G401.6 (cell line): ENCODE measurements at regions not wholly inside any gene's neighbourhood (a gene's known extent, or its start where the extent isn't known, plus 50 kb on each side); places are given as distances from the start of the nearest gene placed in this dataset.

Experiments
- FAIRE-seq: peaks from 2 replicates; lab custom pipeline; 2012; peaks lifted over from hg19 to GRCh38; lab: Jason Lieb, UNC

DNA sequence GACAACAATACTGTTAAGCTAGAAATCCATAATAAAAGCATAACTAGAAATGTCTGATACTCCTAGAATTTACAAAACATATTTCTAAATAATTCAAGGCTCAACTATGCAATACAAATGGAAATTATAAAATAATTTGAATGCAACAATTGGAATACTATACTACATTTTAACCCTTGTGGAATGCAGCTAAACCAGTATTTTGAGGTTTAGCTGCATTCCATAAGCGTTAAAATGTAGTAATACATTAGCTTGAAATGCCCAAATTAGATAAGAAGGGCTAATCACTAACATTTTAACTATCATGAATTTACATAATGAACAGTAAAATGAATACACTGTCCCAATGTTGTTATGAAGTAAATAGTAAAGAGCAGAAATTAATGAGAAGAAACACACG is 617.2 kb upstream of the CHORDC1 start:
- no peak for FAIRE-seq

DNA sequence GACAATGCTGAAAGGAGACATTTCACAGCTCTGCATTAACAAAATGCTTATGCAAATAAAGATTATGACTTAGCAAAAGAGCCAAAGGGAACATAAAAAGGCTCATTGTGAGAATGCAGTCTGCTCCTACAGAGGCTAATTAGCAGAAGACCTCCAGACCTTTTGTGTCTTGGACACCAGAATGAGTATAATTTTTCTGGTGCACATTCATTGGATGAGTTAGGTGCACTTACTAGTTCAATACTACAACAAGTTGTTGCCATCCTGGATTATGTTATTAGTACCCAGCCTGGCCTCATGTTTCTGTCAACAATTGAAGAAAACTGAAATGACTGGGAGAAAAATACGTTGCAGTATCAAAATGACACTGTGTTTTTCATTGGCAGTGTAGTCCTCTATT is 613.2 kb upstream of the CHORDC1 start:
- no peak for FAIRE-seq

DNA sequence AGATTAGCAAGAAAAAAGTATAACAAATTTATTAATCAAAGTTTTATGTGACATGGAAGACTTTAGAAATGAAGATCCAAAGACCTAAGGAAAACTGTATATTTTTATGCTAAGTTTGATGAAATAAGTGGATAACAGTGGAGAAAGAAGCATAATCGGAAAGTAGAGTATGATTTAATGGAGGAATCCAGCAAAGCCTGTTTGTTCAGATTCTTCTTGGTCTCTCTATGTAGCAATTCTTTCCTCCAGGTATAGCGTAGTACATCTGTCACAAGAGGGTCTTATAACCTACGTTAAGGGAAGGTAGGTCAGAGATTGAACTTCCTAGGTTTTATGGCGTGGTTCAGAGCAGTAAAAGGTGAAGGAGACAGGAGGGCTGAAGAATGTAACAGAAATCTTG is 600.6 kb upstream of the CHORDC1 start:
- no peak for FAIRE-seq

DNA sequence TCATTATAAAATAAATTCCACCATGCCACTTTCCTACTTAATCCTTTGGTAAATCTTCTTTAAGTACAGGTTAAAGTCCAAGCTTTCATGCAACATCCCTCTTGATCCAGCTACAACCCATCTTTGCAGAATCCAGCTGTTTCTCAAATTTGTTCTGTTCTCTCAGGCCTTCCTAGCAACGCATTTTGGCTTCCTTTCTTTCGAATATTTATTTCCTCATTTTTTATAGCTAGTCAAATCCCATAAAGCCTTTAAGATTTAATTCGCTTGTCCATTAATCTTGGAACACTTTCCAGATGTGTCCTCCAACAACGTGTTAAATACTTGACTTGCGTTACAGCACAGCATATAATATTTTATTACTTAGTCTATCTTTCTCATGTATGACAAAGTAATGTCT is 600.1 kb upstream of the CHORDC1 start:
- FAIRE-seq: no peak

DNA sequence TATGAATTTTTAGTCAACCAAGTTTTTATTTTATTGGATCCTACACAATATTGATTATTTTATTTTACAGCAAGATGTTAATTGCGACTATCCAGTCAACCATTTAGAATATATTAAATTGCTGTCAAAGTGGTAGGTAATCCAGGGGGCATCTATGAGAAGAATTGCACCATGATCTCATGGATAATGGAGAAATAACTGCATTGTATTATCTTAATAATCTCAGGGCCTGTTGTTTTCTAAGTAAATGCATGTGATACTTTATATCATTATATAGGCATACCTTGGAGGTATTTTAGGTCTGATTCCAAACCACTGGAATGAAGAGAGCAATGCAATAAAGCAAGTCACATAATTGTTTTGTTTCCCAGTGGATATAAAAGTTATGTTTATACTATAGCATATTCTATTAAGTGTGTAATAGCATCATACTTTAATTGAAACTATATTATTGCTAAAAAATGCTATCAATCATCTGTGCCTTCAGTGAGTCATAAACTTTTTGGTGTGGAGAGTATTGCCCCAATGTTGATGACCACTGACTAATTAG is 595.4 kb upstream of the CHORDC1 start:
- no peak for FAIRE-seq

DNA sequence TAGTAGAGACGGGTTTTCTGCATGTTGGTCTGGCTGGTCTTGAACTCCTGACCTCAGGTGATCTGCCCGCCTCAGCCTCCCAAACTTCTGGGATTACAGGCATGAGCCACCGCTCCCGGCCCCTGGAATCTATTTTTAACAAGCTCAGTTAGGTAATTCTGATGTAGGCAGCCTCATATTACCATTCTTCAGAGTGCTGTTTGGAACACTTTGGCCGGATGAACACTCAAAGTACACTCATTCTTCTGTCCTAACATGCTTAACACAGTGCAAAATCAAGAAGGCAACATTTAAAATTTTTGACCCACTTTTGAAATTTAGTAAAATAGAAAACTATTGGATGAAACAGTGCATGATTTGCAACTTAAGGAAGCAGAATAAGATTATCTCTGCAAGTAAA is 586.7 kb upstream of the CHORDC1 start:
- no peak for FAIRE-seq

DNA sequence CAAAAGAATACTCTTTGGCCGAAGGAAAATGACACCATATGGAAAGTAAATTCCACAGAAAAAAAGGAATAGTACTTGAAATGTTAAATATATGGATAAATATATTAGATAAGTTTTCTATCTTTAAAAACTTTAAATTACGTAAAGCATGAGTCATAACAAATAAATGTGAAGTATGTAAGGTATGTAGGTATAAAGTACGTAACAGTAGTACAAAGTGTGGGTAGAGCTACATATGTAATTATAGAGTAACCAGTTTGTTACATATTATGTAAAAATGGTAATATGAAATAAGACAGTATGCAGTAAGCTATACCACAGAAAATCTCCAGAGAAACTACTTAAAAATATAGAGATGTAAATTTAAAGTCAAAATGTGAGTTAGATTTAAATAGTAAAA is 582.3 kb upstream of the CHORDC1 start:
- no peak for FAIRE-seq

DNA sequence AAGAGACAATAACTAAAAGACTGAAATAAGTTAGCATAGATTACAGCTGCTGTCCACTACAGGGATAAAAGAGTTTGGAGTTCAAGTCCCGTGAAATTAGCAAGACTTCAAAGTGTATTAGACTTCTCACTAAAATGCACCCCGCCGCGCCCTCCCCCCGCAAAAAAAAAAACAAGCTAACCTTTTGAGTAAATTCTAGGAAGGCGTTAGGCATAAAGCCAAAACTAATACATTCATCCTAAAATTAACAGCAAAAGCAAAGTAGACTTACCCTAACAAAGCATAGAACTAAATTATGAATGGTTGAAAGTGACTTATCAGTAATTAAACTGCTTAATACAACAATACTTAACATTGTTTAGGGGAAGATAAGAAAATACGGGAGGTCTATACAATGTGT is 581.0 kb upstream of the CHORDC1 start:
- FAIRE-seq: no peak

DNA sequence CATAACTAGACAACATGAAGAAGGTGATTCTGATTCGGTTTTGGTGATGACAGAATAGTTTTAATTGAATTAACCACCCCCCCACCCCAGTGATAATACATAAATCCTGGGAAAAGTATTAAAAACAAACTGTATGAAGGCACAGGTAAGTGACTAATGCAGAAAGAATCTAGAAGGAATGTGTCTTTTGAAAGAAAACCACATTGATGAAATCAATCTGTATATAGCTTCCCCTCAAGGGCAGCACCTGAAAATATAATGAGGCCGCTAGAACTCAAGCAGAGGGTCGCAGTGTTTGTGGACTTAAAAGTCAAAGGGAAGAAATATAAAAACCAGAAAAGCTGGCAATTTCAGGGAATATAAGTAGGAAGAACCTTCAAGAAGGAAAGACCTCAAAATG is 580.5 kb upstream of the CHORDC1 start:
- FAIRE-seq: no peak

DNA sequence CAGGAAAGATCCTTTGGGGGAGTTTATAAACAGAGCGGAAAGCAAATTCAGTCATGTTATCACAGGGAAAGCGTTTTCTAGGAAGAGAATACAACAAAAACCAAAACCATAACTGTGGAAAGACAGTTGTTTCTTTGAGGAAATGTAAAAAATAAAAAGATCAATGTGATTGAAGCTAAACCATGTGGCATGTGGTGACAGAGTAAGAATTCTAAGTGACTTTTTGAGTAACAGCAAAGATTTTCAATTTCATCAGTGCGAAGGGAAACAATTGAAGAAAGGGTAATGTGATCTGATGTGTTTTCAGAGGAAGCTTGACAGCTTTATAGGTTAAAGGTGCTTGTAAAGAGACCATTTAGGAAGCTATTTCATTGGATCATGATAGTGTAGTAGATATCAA is 575.9 kb upstream of the CHORDC1 start:
- FAIRE-seq: no peak

DNA sequence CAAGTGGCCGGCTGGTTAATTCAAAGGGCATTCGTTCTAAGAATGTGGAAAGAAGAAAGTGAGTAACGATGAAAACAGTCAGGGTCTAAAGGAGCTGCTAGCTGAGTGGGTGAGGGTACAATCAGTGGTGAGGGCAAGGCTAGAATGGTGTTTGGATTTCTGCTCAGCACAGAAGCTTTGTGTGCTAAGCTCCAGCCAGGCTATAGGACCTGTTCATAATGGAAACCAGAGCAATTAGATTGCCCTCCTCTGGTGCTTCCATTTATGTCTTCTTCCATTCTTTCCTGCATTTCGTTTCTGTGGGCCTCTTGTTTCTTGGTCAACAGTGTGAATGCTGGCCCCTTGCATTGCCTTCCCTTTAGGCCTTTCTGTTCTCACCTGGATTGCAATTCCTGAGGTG is 572.9 kb upstream of the CHORDC1 start:
- no peak for FAIRE-seq

DNA sequence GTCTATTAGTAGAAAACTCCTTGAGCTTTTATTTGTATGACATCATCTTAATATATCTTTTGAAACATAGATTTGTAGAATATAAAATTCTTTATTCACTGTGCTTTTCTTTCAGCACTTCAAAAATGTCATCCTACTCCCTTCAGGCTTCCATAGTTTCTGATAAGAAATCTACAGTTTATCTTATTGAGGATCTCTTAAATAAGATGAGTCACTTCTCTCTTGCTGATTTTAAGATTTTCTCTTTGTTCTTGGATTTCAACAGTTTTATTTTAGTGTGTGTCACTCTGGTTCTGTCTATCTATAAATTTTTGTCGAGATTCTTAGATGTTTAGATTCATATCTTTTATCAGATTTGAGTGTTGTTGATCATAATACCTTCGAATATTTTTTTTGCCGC is 566.1 kb upstream of the CHORDC1 start:
- no peak for FAIRE-seq

DNA sequence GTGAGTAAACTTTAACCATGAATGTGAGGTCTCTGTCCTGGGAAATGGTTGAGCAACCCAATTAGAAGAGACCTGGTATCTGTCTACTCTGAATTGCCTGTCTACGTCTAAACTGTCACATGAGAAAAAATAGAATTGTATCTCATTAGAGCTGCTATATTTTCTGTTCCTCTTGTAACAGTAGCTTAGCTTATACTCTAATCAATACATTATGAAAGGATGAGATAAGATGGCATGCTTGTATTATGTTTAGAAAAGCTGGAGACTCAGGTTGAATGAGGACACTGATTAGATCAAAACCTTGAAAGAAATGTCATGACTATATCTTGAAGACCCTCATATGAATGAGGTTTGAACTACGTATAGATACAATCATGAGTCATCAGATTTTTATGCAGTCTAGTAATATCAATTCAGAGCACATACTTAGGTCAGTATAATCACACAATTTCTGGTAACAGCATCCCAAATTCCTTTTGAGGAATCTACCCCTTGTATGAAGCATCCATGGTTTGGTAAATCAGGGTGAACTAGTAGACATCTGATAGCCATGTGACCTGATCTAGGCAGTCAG is 561.5 kb upstream of the CHORDC1 start:
- FAIRE-seq: no peak

DNA sequence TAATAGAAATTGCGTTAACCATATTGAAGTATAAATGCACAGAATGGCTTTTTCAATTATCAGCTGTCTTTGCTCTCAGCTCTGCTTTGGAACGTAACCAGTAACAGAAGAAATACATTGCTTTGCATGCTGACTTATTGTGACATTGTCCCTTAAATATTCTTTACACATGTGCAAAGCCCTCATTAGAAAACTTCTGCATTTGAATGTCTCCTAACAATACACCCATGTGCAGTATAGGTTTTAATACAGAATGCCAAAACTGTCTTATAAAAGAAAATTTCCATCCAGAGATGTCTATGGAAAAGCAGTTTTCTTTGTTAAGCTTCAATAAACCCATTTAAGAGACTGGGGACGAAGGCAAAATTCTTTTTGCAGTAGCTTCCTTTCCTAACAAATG is 560.3 kb upstream of the CHORDC1 start:
- FAIRE-seq: no peak

DNA sequence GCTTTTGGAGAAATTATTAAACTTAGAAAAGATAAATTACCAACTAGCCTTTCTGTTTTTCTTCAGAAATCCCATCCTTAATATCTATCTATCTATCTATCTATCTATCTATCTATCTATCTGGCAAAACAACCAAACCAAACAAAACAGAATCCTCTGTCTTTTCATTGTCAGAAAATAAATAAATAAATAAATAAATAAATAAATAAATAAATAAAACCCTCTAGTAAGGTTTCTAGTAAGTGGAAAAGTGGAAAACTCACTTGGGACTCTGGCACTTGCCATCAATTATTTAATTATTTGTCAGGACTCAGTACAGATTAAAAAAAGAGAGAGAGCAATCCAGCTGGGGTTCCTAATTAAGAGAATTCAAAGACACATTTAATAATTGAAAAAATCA is 556.2 kb upstream of the CHORDC1 start:
- FAIRE-seq: no peak

DNA sequence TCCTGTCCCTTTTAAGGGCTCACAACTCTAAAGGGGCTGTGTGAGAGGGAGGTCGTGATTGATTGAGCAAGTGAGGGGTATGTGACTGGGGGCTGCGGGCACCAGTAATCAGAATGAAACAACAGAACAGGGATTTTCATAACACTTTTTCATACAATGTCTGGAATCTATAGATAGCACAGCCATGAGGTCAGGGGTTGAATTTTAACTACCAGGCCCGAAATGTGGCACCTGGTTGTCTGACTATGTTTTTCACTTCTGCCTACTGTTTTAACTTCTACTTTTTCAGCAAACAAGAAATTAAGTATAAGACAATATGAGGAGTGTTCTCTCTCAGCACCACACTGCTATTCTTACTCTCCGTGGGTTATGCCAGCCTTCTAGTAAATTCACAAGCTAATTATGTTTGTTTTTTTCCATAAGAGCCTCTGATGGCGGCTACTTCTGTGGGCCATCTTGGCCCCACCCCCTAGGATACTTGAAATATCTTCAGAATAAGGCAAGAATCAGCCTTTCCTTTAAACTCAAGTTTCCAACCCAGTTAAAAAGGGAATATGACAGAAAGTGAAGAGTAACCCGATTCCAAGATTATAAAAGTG is 552.8 kb upstream of the CHORDC1 start:
- no peak for FAIRE-seq

DNA sequence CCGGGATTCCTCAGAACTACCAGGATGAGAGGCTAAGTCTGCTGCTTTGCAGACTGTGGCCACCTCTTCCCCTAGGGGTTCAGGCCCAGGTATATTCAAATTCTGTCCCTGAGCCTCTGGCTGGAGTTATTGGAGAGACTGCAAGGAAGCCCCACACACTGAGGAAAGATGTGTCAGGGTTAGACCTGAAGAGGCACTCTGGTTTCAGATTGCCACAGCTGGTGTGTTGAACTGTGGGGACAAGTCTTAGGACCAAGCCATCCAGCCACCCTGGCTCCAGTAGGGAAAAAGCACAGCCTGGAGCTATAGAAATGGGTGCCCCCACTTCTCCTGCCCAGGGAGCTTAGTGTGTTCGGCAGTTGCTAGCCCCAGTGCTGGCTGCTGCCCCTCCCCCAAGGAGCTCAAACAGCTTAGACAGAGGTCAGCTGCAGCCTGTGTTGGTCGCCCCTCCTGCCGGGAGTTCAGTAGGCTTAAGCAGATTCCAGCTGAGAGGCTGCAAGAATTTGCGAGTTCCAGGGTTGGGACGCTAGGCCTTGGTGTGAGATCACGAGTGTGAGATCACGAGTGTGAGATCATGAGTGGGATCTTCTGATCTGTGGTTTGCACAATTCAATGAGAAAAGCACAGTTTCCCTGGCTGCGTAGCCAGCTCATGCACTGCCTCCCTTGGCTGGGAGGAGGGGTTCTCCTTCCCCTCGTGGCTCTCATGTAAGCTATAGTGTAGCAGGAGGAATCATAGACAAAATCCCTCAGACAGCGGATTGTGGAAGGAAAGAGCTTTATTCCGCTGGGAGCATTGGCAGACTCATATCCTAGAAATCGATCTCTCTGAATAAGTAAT is 552.1 kb upstream of the CHORDC1 start:
- FAIRE-seq: no peak

DNA sequence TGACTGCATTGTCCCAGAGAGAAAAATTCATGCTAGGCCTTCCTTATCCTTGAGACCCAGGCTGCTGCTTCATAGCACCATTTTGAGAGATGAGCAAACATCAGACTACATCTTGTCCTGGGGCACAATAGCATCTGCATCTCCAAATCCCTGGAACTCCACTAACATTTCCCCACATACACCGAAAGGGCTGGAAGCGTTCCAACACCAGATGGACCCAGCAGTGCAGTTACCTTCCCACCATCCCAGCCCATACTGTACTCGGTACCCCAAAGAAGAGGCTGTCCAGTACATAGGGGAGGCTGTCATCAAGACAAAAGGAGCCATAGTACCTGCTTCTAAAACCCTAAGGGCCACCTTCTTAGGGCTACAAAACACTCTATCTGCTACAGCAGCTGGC is 547.2 kb upstream of the CHORDC1 start:
- no peak for FAIRE-seq

DNA sequence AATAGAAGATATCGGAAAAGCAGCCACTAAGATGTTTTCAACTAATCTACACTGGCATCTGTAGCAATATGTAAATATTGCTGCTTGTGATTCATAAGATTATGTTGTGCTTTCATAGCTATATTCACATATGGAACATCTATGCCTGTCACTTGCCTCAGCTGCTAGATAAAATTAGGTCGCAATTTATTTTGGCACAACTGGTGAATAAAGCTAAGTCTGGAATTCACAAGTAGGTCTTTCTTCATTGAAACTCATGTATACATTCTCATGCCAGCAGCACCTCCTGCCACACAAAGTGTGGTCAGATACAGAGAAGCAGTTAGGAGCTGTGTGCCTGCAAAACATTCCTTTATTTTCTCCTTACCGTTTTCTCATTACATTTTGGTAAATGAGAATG is 543.3 kb upstream of the CHORDC1 start:
- FAIRE-seq: no peak

DNA sequence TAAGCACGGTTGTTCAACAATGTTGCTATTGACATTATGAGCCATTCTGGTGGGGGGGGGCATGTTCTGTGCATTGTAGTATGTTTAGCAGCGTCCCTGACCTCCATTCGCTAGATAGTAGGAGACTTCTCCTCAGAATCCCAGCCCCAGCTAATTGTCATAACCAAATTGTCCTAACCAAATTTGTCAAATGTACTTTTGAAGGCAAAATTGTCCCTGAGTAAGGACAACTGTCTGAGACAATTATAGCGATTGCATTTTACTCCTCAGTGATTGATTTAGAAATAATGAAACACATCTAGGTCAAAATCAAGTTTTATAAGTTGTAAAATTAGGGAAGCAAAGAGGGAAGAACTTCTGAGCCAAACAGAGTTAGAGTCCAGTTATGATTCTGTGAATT is 541.8 kb upstream of the CHORDC1 start:
- no peak for FAIRE-seq

DNA sequence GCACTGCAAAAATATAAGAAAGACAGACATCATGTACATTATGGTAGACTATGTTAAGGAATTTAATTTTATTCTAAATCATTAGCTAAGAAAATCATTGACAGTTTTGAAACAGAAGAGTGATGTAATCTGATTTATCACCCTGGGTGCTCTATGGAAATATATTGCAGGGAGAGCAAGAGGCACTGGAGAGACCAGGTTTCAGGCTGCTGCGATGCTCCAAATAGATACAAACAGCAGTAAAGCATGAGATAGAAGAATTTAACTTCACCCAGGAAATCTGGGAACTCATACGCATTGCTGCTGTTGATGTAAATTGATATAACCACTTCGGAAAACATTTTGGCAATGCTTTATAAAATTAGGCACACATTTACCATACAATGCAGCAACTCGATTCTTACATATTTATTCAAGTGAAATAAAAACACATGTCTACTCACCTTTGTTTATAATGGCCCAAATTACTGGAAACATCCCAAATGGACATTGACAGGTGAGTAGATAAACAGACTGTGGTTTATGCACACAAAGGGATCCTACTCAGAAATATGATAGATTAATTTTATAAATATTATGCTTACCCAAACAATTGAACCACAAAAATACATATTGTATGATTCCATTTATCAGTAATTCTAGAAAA is 535.1 kb upstream of the CHORDC1 start:
- FAIRE-seq: no peak

DNA sequence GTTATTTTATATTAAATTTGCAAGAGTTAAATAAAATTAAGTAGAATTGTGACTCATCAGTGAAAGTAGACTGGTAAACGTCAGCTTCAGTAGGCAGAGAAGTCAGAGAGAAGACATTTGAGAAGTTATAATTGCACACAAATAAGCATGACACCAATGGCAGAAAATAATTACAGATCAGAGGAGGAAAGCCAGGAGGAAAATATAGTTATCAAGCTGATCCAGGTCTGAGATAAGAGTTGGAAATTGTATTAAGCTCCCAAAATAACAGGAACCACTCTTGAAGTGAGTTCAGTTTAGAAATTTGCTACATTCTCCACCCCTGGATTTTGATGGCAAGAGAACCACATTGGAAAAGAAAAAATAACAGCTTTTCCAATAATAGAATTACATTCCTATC is 533.8 kb upstream of the CHORDC1 start:
- FAIRE-seq: no peak

DNA sequence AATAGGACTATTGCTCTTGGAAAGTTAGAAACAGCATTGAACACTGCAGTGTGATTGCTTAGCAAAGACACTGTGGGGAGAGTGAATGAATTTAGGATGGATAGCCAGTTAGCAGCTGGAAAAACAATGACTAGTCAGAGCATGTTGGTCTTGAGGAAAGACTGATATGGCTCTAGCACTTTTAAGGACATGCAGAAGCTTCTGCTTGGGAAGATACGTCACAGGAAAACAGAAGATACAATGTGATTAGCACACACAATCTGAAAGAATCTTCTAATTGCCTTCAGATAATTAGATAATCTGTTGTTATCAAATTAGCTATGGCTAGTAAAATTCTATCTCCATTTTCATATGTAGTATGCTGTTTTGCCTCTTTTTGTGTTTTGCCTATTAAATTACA is 530.7 kb upstream of the CHORDC1 start:
- FAIRE-seq: no peak
